OCI-LY1 (cell line): ENCODE measurements at regions not wholly inside any gene's neighbourhood (a gene's known extent, or its start where the extent isn't known, plus 50 kb on each side); places are given as distances from the start of the nearest gene placed in this dataset.

Experiments
- H2AFZ ChIP-seq: fragments of 200-600 bp; sonication (generic), shearing (Covaris generic); 2 replicates; pipeline ENCODE4 v1.6.0; 2014; ENCODE audit warnings: antibody characterized with exemption, mild to moderate bottlenecking, low read length
- H3F3A ChIP-seq: fragments of 200-600 bp; sonication (generic), shearing (Covaris generic); 2 replicates; pipeline ENCODE4 v1.6.0; 2014; ENCODE audit warnings: mild to moderate bottlenecking, antibody characterized with exemption, low read length, moderate library complexity; ENCODE audit not compliant: insufficient read depth
- H3K27ac ChIP-seq: fragments of 200-600 bp; sonication (generic); 2 replicates; pipeline ENCODE4 v1.5.1; 2014; ENCODE audit warnings: low read length, mixed run types, mild to moderate bottlenecking, low read depth; ENCODE audit not compliant: poor library complexity, severe bottlenecking
- H3K27me3 ChIP-seq: fragments of 200-600 bp; sonication (generic); 2 replicates; pipeline ENCODE4 v1.6.0; 2014; ENCODE audit warnings: antibody characterized with exemption, mild to moderate bottlenecking, low read length, moderate library complexity; ENCODE audit not compliant: insufficient read depth
- H3K36me3 ChIP-seq: fragments of 200-600 bp; sonication (generic); 2 replicates; pipeline ENCODE4 v1.6.1; 2014; ENCODE audit warnings: mild to moderate bottlenecking, antibody characterized with exemption, low read length, moderate library complexity, mixed read lengths; ENCODE audit not compliant: insufficient read depth
- H3K4me1 ChIP-seq: fragments of 200-600 bp; sonication (generic); 2 replicates; pipeline ENCODE4 v1.5.1; 2014; ENCODE audit warnings: mild to moderate bottlenecking, low read length, moderate library complexity; ENCODE audit not compliant: insufficient read depth, severe bottlenecking
- H3K4me2 ChIP-seq: fragments of 200-600 bp; sonication (generic), shearing (Covaris generic); 2 replicates; pipeline ENCODE4 v1.6.1; 2014; ENCODE audit warnings: low read length
- H3K4me3 ChIP-seq: fragments of 200-600 bp; sonication (generic); 2 replicates; pipeline ENCODE4 v1.5.1; 2014; ENCODE audit warnings: low read length, low read depth, mild to moderate bottlenecking, mixed read lengths; ENCODE audit not compliant: poor library complexity, severe bottlenecking
- H3K79me2 ChIP-seq: fragments of 200-600 bp; shearing (Covaris generic); 2 replicates; pipeline ENCODE4 v1.6.1; 2016; ENCODE audit warnings: mixed run types, low read length, mixed read lengths; ENCODE audit not compliant: insufficient read depth
- H3K9ac ChIP-seq: fragments of 200-600 bp; sonication (generic), shearing (Covaris generic); 2 replicates; pipeline ENCODE4 v1.6.1; 2014; ENCODE audit warnings: mild to moderate bottlenecking, low read length, mixed read lengths
- H3K9me2 ChIP-seq: fragments of 200-600 bp; sonication (generic), shearing (Covaris generic); 2 replicates; pipeline ENCODE4 v1.6.1; 2014; ENCODE audit warnings: low read depth, mild to moderate bottlenecking, low read length, mixed read lengths
- H3K9me3 ChIP-seq: fragments of 200-600 bp; shearing (Covaris generic); 2 replicates; pipeline ENCODE4 v1.6.1; 2014; ENCODE audit warnings: low read length, mixed read lengths
- H4K20me1 ChIP-seq: fragments of 200-600 bp; sonication (generic), shearing (Covaris generic); 2 replicates; pipeline ENCODE4 v1.6.0; 2016; ENCODE audit warnings: mild to moderate bottlenecking, low read length; ENCODE audit not compliant: insufficient read depth
- CTCF ChIP-seq: fragments of 200-600 bp; sonication (generic), shearing (Covaris generic); IDR thresholded peaks from 2 replicates; pipeline ENCODE4 v1.5.1; 2017; ENCODE audit warnings: mild to moderate bottlenecking, antibody characterized with exemption, low read length, moderate library complexity, mixed read lengths
- EZH2 ChIP-seq: fragments of 200-600 bp; sonication (generic), shearing (Covaris generic); IDR thresholded peaks from 2 replicates; pipeline ENCODE4 v1.8.0; 2017; ENCODE audit warnings: borderline replicate concordance, mixed run types, mild to moderate bottlenecking, antibody characterized with exemption, low read length, moderate library complexity, mixed read lengths

- no peak overlapping the region for H3K9ac ChIP-seq
- no peaks in the 10 kb centered on the region for H3K9me2 ChIP-seq
- H3K4me1 ChIP-seq: no peaks in the 10 kb centered on the region
- H3F3A ChIP-seq: no peaks in the 10 kb centered on the region
- H3K79me2 ChIP-seq: no peaks in the 10 kb centered on the region
- H3K27ac ChIP-seq: no peak overlapping the region
- H3K4me2 ChIP-seq: no peak overlapping the region
- TF ChIP-seq CTCF (no peak), EZH2 (no peak)
- H4K20me1 ChIP-seq: no peaks in the 10 kb centered on the region
- no peak overlapping the region for H3K4me3 ChIP-seq
- H2AFZ ChIP-seq: no peak overlapping the region
- H3K9me3 ChIP-seq: no peaks in the 10 kb centered on the region
- no peaks in the 10 kb centered on the region for H3K27me3 ChIP-seq
- no peaks in the 10 kb centered on the region for H3K36me3 ChIP-seq
These were observed 76.5 kb upstream of the C1orf21 start for GRCh38 chr1:184310157-184310819.

- Histone ChIP-seq H3K27ac (no peak overlapping the region), H3K27me3 (no peaks in the 10 kb centered on the region), H3K9me2 (no peaks in the 10 kb centered on the region), H3K4me3 (no peak overlapping the region), H3K9me3 (no peaks in the 10 kb centered on the region), H3K79me2 (no peaks in the 10 kb centered on the region), H3K36me3 (no peaks in the 10 kb centered on the region), H3K4me1 (no peaks in the 10 kb centered on the region), H2AFZ (no peak overlapping the region), H4K20me1 (no peaks in the 10 kb centered on the region), H3F3A (no peaks in the 10 kb centered on the region), H3K4me2 (no peak overlapping the region), H3K9ac (no peak overlapping the region)
- no peak for TF ChIP-seq CTCF
- TF ChIP-seq EZH2: no peak
These were observed 75.2 kb upstream of the C1orf21 start for GRCh38 chr1:184311580-184311979.

GRCh38 chr1:184315254-184315653 is 71.6 kb upstream of the C1orf21 start:
- Histone ChIP-seq H3F3A (no peaks in the 10 kb centered on the region), H3K36me3 (no peaks in the 10 kb centered on the region), H3K27ac (no peak overlapping the region), H3K4me3 (no peak overlapping the region), H3K9me2 (no peaks in the 10 kb centered on the region), H3K27me3 (no peaks in the 10 kb centered on the region), H3K4me1 (no peaks in the 10 kb centered on the region), H3K79me2 (no peaks in the 10 kb centered on the region), H3K9ac (no peak overlapping the region), H4K20me1 (no peaks in the 10 kb centered on the region), H3K4me2 (no peak overlapping the region), H2AFZ (no peak overlapping the region), H3K9me3 (no peaks in the 10 kb centered on the region)
- TF ChIP-seq EZH2: no peak

- no peak overlapping the region for H2AFZ ChIP-seq
- H3K9me3 ChIP-seq: no peaks in the 10 kb centered on the region
- no peaks in the 10 kb centered on the region for H3K4me1 ChIP-seq
These were observed 67.0 kb upstream of the C1orf21 start for GRCh38 chr1:184319879-184320278.

More at GRCh38 chr1:184319879-184320278, 67.0 kb upstream of the C1orf21 start:
- H3K4me2 ChIP-seq: no peak overlapping the region
- H4K20me1 ChIP-seq: no peaks in the 10 kb centered on the region
- no peak overlapping the region for H3K9ac ChIP-seq
- H3K27ac ChIP-seq: no peak overlapping the region
- no peaks in the 10 kb centered on the region for H3K27me3 ChIP-seq
- no peak overlapping the region for H3K4me3 ChIP-seq
- H3K36me3 ChIP-seq: no peaks in the 10 kb centered on the region
- no peaks in the 10 kb centered on the region for H3K9me2 ChIP-seq
- H3F3A ChIP-seq: no peaks in the 10 kb centered on the region
- TF ChIP-seq CTCF: no peak
- TF ChIP-seq EZH2: no peak
- H3K79me2 ChIP-seq: no peaks in the 10 kb centered on the region
